ENCODE measurements at regions not wholly inside any gene's neighbourhood (a gene's known extent, or its start where the extent isn't known, plus 50 kb on each side); places are given as distances from the start of the nearest gene placed in this dataset.

DNA sequence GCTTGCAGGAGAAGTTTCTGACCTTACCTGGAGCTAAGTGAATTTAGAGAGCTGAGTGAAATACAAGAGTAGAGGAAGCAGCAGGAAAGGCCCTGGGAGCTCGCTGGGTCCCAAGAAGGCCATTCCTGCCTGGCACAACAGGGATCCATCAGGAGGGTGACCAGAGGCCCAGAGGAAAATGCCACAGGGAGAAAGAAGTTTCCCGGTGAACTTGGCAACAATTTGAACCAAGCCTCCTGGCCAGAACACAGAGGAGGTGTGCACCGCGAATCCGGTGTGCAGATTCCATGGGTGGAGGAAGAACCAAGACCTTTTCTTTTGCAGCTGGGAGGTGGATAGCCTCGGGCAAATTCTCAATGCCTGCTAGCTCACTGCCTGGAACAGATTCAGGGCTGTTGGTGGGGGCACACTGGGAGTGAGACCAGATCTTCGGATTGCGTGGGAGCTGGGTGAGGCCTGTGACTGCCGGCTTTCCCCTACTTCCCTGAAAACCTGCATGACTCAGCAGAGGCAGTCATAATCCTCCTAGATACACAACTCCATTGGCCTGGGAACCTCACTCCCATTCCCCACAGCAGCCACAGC is 1850.9 kb upstream of the NUDT12 start:
- DNase-seq (no peak), ATAC-seq (ENCODE audit: low read depth) (no peak)
- POLR2A ChIA-PET (ENCODE audit: unreplicated experiment): no interaction called here
- H3K36me3 ChIP-seq (ENCODE audit: control insufficient read depth, insufficient read depth, low read length): no peaks in the 10 kb centered on the region
- no peak overlapping the region for H4K8ac ChIP-seq (ENCODE audit: low read depth in 2 of 2, low read length in 2 of 2)
- H3K9me1 ChIP-seq (ENCODE audit: insufficient read depth, low read length): no peaks in the 10 kb centered on the region
- no peak overlapping the region for H4K91ac ChIP-seq (ENCODE audit: insufficient read depth, low read depth, low read length)
- H3K79me1 ChIP-seq (ENCODE audit: low read depth in 1 of 2, low read length in 2 of 2): no peaks in the 10 kb centered on the region
- H2BK120ac ChIP-seq (ENCODE audit: low read depth, low read length): no peak overlapping the region
- H2AFZ ChIP-seq (replicated peaks; ENCODE audit: low read length, poor library complexity): no peak overlapping the region
- H3K4me1 ChIP-seq (ENCODE audit: control insufficient read depth, insufficient read depth, low read length): no peaks in the 10 kb centered on the region
- CTCF ChIA-PET: no interaction called here
- no peaks in the 10 kb centered on the region for H3K27me3 ChIP-seq (ENCODE audit: control insufficient read depth, insufficient read depth, low read length)
- no TSS peak for BruUV-seq (replicated peaks)
- H4K5ac ChIP-seq (ENCODE audit: low read depth, low read length): no peak overlapping the region
- no peak overlapping the region for H3K56ac ChIP-seq (ENCODE audit: extremely low read depth, insufficient read depth, low read length)
- no peak overlapping the region for H3K23ac ChIP-seq (ENCODE audit: low read depth, low read length)
- TF ChIP-seq, protein P1, sequence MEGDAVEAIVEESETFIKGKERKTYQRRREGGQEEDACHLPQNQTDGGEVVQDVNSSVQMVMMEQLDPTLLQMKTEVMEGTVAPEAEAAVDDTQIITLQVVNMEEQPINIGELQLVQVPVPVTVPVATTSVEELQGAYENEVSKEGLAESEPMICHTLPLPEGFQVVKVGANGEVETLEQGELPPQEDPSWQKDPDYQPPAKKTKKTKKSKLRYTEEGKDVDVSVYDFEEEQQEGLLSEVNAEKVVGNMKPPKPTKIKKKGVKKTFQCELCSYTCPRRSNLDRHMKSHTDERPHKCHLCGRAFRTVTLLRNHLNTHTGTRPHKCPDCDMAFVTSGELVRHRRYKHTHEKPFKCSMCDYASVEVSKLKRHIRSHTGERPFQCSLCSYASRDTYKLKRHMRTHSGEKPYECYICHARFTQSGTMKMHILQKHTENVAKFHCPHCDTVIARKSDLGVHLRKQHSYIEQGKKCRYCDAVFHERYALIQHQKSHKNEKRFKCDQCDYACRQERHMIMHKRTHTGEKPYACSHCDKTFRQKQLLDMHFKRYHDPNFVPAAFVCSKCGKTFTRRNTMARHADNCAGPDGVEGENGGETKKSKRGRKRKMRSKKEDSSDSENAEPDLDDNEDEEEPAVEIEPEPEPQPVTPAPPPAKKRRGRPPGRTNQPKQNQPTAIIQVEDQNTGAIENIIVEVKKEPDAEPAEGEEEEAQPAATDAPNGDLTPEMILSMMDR (conservative IDR thresholded peaks at IDR 0.05; ENCODE audit: low read depth, low read length): no peak
- no peak for TF ChIP-seq RCOR1 (IDR thresholded peaks at IDR 0.05; ENCODE audit: insufficient replicate concordance, low read length)
- TF ChIP-seq NFE2L2 (IDR thresholded peaks at IDR 0.05; ENCODE audit: low read depth, low read length): no peak
- no peak for TF ChIP-seq BHLHE40 (IDR thresholded peaks at IDR 0.05; ENCODE audit: low read depth, low read length)
- no peak for TF ChIP-seq MXI1 (IDR thresholded peaks at IDR 0.05; ENCODE audit: borderline replicate concordance, low read depth, low read length)
- no peak for TF ChIP-seq CHD1 (IDR thresholded peaks at IDR 0.05; ENCODE audit: low read depth, low read length)
- no peak overlapping the region for H2BK5ac ChIP-seq (ENCODE audit: low read depth, low read length, poor library complexity, severe bottlenecking)
- H2BK15ac ChIP-seq (ENCODE audit: low read depth, low read length): no peak overlapping the region
- H2AK5ac ChIP-seq (ENCODE audit: low read depth, low read length): no peak overlapping the region
- no peaks in the 10 kb centered on the region for H4K20me1 ChIP-seq (ENCODE audit: insufficient read depth, low read length)
- H2BK20ac ChIP-seq (ENCODE audit: low read depth, low read length): no peak overlapping the region
- intact Hi-C loops (cut with micrococcal nuclease) (no loop called here), in situ Hi-C loops (cut with MboI; ENCODE audit: low sequenced_read_pairs) (no loop called here), dilution Hi-C loops (cut with HindIII; ENCODE audit: low sequenced_read_pairs, unreplicated experiment) (no loop called here)
- no peak overlapping the region for H3K4me3 ChIP-seq (ENCODE audit: insufficient read depth, low read depth, low read length)
- H3K4me2 ChIP-seq (ENCODE audit: low read depth, low read length): no peak overlapping the region
- H3K27ac ChIP-seq (ENCODE audit: insufficient read depth, low read length): no peak overlapping the region
- no peak overlapping the region for H3K18ac ChIP-seq (ENCODE audit: low read depth, low read length)
- no peak overlapping the region for H3K9ac ChIP-seq (ENCODE audit: low read depth, low read length)
- H2AK9ac ChIP-seq (replicated peaks; ENCODE audit: low read depth, low read length, poor library complexity): no peak overlapping the region
- H3K9me3 ChIP-seq (ENCODE audit: control insufficient read depth, insufficient read depth, low read length): peaks cover 3% of the 10 kb centered on the region; the same call in 1 of the 2 replicates
- WGBS, 2 experiments (ENCODE audit: extremely low coverage in 2 of 2, insufficient read length in 1 of 2): 92% methylated on average over 4 of the region's 9 CpGs; no CpG with 5 or more reads in 1 of the 2 experiments
- no peak overlapping the region for H3K4ac ChIP-seq (ENCODE audit: low read depth, low read length)
- H3K14ac ChIP-seq (replicated peaks; ENCODE audit: low read depth, low read length): no peak overlapping the region

Data from IMR-90 (cell line).